IMR-90 (cell line): ENCODE measurements at regions not wholly inside any gene's neighbourhood (a gene's known extent, or its start where the extent isn't known, plus 50 kb on each side); places are given as distances from the start of the nearest gene placed in this dataset.
A peak's percentile ranks its signal among the peaks of the same experiment; 100 is the strongest.
"Not testable (repeated sequence)": the region's sequence is repeated elsewhere in the genome, so short reads cannot be mapped to it uniquely, and the experiment has no call there.

Experiments
- ATAC-seq: fragments of 200-7000 bp; cut with Tn5 transposase; 2 replicates; pipeline ENCODE4 v1.9.1; 2020; ENCODE audit warnings: low read depth, mild to moderate bottlenecking, moderate library complexity
- BruUV-seq: library from RNA; stranded (reverse); fragments of 400-500 nt; replicated peaks from 2 replicates; lab custom pipeline; 2021; lab: Mats Ljungman, UMichigan
- CTCF ChIA-PET: fragments of 300-600 bp; formaldehyde crosslinking; extraction: SDS; loops from one replicate; lab custom pipeline; 2021; ENCODE audit warnings: antibody characterized with exemption; lab: Yijun Ruan, JAX
- POLR2A ChIA-PET: fragments of 300-600 bp; sonication (Branson Sonifier 250); formaldehyde crosslinking; loops from one replicate; lab custom pipeline; 2022; ENCODE audit warnings: antibody characterized with exemption; ENCODE audit not compliant: unreplicated experiment; lab: Charles Lee
- DNase-seq: peaks from one replicate; pipeline ENCODE4 v3.0.0; 2013
- H2AFZ ChIP-seq: replicated peaks from 2 replicates; pipeline ENCODE3; 2013; ENCODE audit warnings: low read length, mild to moderate bottlenecking; ENCODE audit not compliant: poor library complexity
- H2AK5ac ChIP-seq: 2 replicates; pipeline ENCODE4 v1.6.1; 2013; ENCODE audit warnings: low read depth, low read length, inconsistent platforms
- H2AK9ac ChIP-seq: replicated peaks from 2 replicates; pipeline ENCODE3; 2013; ENCODE audit warnings: mild to moderate bottlenecking, low read depth, low read length, moderate library complexity; ENCODE audit not compliant: poor library complexity
- H2BK120ac ChIP-seq: 2 replicates; pipeline ENCODE4 v1.6.1; 2013; ENCODE audit warnings: low read depth, low read length, inconsistent platforms
- H2BK15ac ChIP-seq: 3 replicates; pipeline ENCODE4 v1.6.1; 2013; ENCODE audit warnings: low read depth, low read length, inconsistent platforms
- H2BK20ac ChIP-seq: 2 replicates; pipeline ENCODE4 v1.6.1; 2013; ENCODE audit warnings: low read depth, mild to moderate bottlenecking, inconsistent platforms, low read length, moderate library complexity
- H2BK5ac ChIP-seq: 2 replicates; pipeline ENCODE4 v1.6.1; 2013; ENCODE audit warnings: mild to moderate bottlenecking, low read depth, low read length, inconsistent platforms; ENCODE audit not compliant: poor library complexity, severe bottlenecking
- H3K14ac ChIP-seq: replicated peaks from 2 replicates; pipeline ENCODE4 v1.6.1; 2013; ENCODE audit warnings: low read depth, low read length, inconsistent platforms
- H3K18ac ChIP-seq: 2 replicates; pipeline ENCODE4 v1.6.1; 2013; ENCODE audit warnings: low read depth, low read length, control low read depth
- H3K23ac ChIP-seq: 2 replicates; pipeline ENCODE4 v1.6.1; 2013; ENCODE audit warnings: low read depth, low read length, inconsistent platforms
- H3K27ac ChIP-seq: 2 replicates; pipeline ENCODE4 v1.5.1; 2013; ENCODE audit warnings: mild to moderate bottlenecking, control low read depth, low read length; ENCODE audit not compliant: insufficient read depth
- H3K27me3 ChIP-seq: 2 replicates; pipeline ENCODE4 v1.6.1; 2013; ENCODE audit warnings: low read length; ENCODE audit not compliant: control insufficient read depth, insufficient read depth
- H3K36me3 ChIP-seq: 2 replicates; pipeline ENCODE4 v1.6.1; 2013; ENCODE audit warnings: low read length, mixed read lengths; ENCODE audit not compliant: control insufficient read depth, insufficient read depth
- H3K4ac ChIP-seq: 2 replicates; pipeline ENCODE4 v1.6.1; 2013; ENCODE audit warnings: low read depth, low read length, inconsistent platforms
- H3K4me1 ChIP-seq: 2 replicates; pipeline ENCODE4 v1.6.1; 2013; ENCODE audit warnings: low read length, mixed read lengths; ENCODE audit not compliant: control insufficient read depth, insufficient read depth
- H3K4me2 ChIP-seq: 2 replicates; pipeline ENCODE4 v1.6.1; 2013; ENCODE audit warnings: low read depth, mild to moderate bottlenecking, control low read depth, low read length, moderate library complexity
- H3K4me3 ChIP-seq: 2 replicates; pipeline ENCODE4 v1.5.1; 2013; ENCODE audit warnings: low read depth, mild to moderate bottlenecking, control low read depth, low read length, moderate library complexity; ENCODE audit not compliant: insufficient read depth
- H3K56ac ChIP-seq: 2 replicates; pipeline ENCODE4 v1.6.1; 2013; ENCODE audit warnings: low read length, inconsistent platforms; ENCODE audit not compliant: insufficient read depth; ENCODE audit errors: extremely low read depth
- H3K79me1 ChIP-seq, 2 experiments: 2 replicates each; pipeline ENCODE4 v1.6.1; 2013; ENCODE audit warnings: low read length in 2 of 2, inconsistent platforms in 1 of 2, low read depth in 1 of 2
- H3K9ac ChIP-seq: 2 replicates; pipeline ENCODE4 v1.6.1; 2013; ENCODE audit warnings: low read depth, low read length, control low read depth
- H3K9me1 ChIP-seq: 2 replicates; pipeline ENCODE4 v1.6.1; 2013; ENCODE audit warnings: low read length, inconsistent platforms; ENCODE audit not compliant: insufficient read depth
- H3K9me3 ChIP-seq: 2 replicates; pipeline ENCODE4 v1.6.1; 2013; ENCODE audit warnings: low read length; ENCODE audit not compliant: control insufficient read depth, insufficient read depth
- H4K20me1 ChIP-seq: 2 replicates; pipeline ENCODE4 v1.6.1; 2013; ENCODE audit warnings: low read length, inconsistent platforms; ENCODE audit not compliant: insufficient read depth
- H4K5ac ChIP-seq: 2 replicates; pipeline ENCODE4 v1.6.1; 2013; ENCODE audit warnings: mild to moderate bottlenecking, low read depth, low read length, control low read depth
- H4K8ac ChIP-seq, 2 experiments: 2 replicates each; pipeline ENCODE4 v1.6.1; 2013; ENCODE audit warnings: low read depth in 2 of 2, low read length in 2 of 2, control low read depth in 1 of 2, inconsistent platforms in 1 of 2
- H4K91ac ChIP-seq: 2 replicates; pipeline ENCODE4 v1.6.1; 2013; ENCODE audit warnings: low read depth, low read length, inconsistent platforms; ENCODE audit not compliant: insufficient read depth
- FOS ChIP-seq: fragments of 150-350 bp; IDR thresholded peaks from 2 replicates; pipeline ENCODE4 v1.6.1; 2016; ENCODE audit warnings: low read depth, low read length
- MAFK ChIP-seq: IDR thresholded peaks from 2 replicates; pipeline ENCODE4 v1.6.1; 2012; ENCODE audit warnings: low read depth, low read length, improper control_type of control experiment
- MXI1 ChIP-seq: IDR thresholded peaks from 2 replicates; pipeline ENCODE4 v1.6.1; 2012; ENCODE audit warnings: low read depth, mild to moderate bottlenecking, low read length, moderate library complexity, borderline replicate concordance
- WGBS, 2 experiments: methylation state at CpG; one replicate each; pipeline versions ENCODE4 v1.1.5 to v1.1.7; 2013; ENCODE audit warnings: missing lambda C conversion rate in 2 of 2; ENCODE audit not compliant: insufficient read length in 1 of 2; ENCODE audit errors: extremely low coverage in 2 of 2; 5-methylcytosine and 5-hydroxymethylcytosine counted together
- dilution Hi-C: fragments of 300-500 bp; cut with HindIII; formaldehyde crosslinking; loops from one replicate; pipeline ENCODE4 v1.14.3; 2018; ENCODE audit warnings: low sequenced_read_pairs; ENCODE audit not compliant: unreplicated experiment
- in situ Hi-C: fragments of 300-500 bp; cut with MboI; formaldehyde crosslinking; loops from 3 replicates; pipeline ENCODE4 v1.14.3; 2019; ENCODE audit warnings: low sequenced_read_pairs, inconsistent platforms, mixed read lengths
- intact Hi-C: fragments of 100-400 bp; cut with micrococcal nuclease; formaldehyde crosslinking; loops from 2 replicates; pipeline ENCODE4 v1.10.0; 2022

- H3K4ac ChIP-seq = no peak overlapping the region
- intact Hi-C loops = no loop called here
- no peaks in the 10 kb centered on the region for H3K79me1 ChIP-seq
- no peak overlapping the region for H3K18ac ChIP-seq
- H3K23ac ChIP-seq = no peak overlapping the region
- no peak overlapping the region for H2AK9ac ChIP-seq
- no peak overlapping the region for H4K5ac ChIP-seq
- no TSS peak for BruUV-seq
- no peak for TF ChIP-seq MXI1
- TF ChIP-seq MAFK = 0 out of 2 replicates have a peak, but pooled peaks have one; percentile 37
- TF ChIP-seq FOS = no peak
- CTCF ChIA-PET = no interaction called here
- H2BK5ac ChIP-seq = no peak overlapping the region
- H4K8ac ChIP-seq = no peak overlapping the region
- no peak overlapping the region for H3K27ac ChIP-seq
- no peaks in the 10 kb centered on the region for H3K27me3 ChIP-seq
- no peak overlapping the region for H2BK20ac ChIP-seq
- WGBS, 2 experiments = no CpG with 5 or more reads among the region's 1 CpG
- no peak overlapping the region for H3K4me2 ChIP-seq
- peaks cover 4% of the 10 kb centered on the region for H3K9me3 ChIP-seq
- POLR2A ChIA-PET = no interaction called here
- H3K56ac ChIP-seq = no peak overlapping the region
- H2BK120ac ChIP-seq = no peak overlapping the region
- H3K14ac ChIP-seq = no peak overlapping the region
- in situ Hi-C loops = no loop called here
- H3K9me1 ChIP-seq = no peaks in the 10 kb centered on the region
- DNase-seq (no peak), ATAC-seq (no peak)
- dilution Hi-C loops = no loop called here
- no peak overlapping the region for H3K4me3 ChIP-seq
- no peaks in the 10 kb centered on the region for H3K36me3 ChIP-seq
- no peak overlapping the region for H3K9ac ChIP-seq
- H2AK5ac ChIP-seq = no peak overlapping the region
- no peaks in the 10 kb centered on the region for H4K20me1 ChIP-seq
- H3K4me1 ChIP-seq = no peaks in the 10 kb centered on the region
- H4K91ac ChIP-seq = no peak overlapping the region
- no peak overlapping the region for H2BK15ac ChIP-seq
- H2AFZ ChIP-seq = no peak overlapping the region
Observed at GRCh38 chr2:138874251-138874650, 94.1 kb upstream of the NXPH2 start.

GRCh38 chr2:138872116-138872515 lies 91.9 kb upstream of the NXPH2 start:
- H2BK5ac ChIP-seq, in situ Hi-C loops, DNase-seq, BruUV-seq, H3K9me3 ChIP-seq, H3K36me3 ChIP-seq, H2BK120ac ChIP-seq, H4K91ac ChIP-seq, H3K27me3 ChIP-seq, H2AFZ ChIP-seq, H3K27ac ChIP-seq, H3K23ac ChIP-seq, H4K20me1 ChIP-seq, H2BK20ac ChIP-seq, ATAC-seq, H3K4me2 ChIP-seq, H3K18ac ChIP-seq, H3K14ac ChIP-seq, H2AK9ac ChIP-seq, H3K9ac ChIP-seq, H3K79me1 ChIP-seq, H3K4ac ChIP-seq, H3K9me1 ChIP-seq, POLR2A ChIA-PET, intact Hi-C loops, H2BK15ac ChIP-seq, dilution Hi-C loops, H3K4me3 ChIP-seq, H2AK5ac ChIP-seq, H3K56ac ChIP-seq, H4K5ac ChIP-seq, CTCF ChIA-PET, H4K8ac ChIP-seq, H3K4me1 ChIP-seq: not testable (repeated sequence)
- no CpG with 5 or more reads among the region's 10 CpGs for WGBS, 2 experiments
